GM12878 (cell line): ENCODE measurements at regions not wholly inside any gene's neighbourhood (a gene's known extent, or its start where the extent isn't known, plus 50 kb on each side); places are given as distances from the start of the nearest gene placed in this dataset.

Experiments
- ATAC-seq: fragments of 200-7000 bp; cut with Tn5 transposase; 3 replicates; pipeline ENCODE4 v1.9.1; 2020; ENCODE audit warnings: mild to moderate bottlenecking, moderate library complexity
- BruUV-seq: library from RNA; stranded (reverse); fragments of 400-500 nt; replicated peaks from 2 replicates; lab custom pipeline; 2021; lab: Mats Ljungman, UMichigan
- CTCF ChIA-PET: fragments of 300-600 bp; sonication (Branson Sonifier 250); formaldehyde crosslinking; extraction: SDS; loops from one replicate; lab custom pipeline; 2021; ENCODE audit warnings: inconsistent platforms; lab: Yijun Ruan, JAX
- POLR2A ChIA-PET: fragments of 350-600 bp; formaldehyde crosslinking; extraction: SDS; loops from one replicate; lab custom pipeline; 2021; ENCODE audit warnings: inconsistent platforms; lab: Charles Lee
- RAD21 ChIA-PET: fragments of 300-600 bp; sonication (Branson Sonifier 250); formaldehyde crosslinking; loops from one replicate; lab custom pipeline; 2023; ENCODE audit warnings: antibody characterized with exemption; ENCODE audit not compliant: unreplicated experiment; lab: Charles Lee
- SMC1A ChIA-PET: fragments of 300-600 bp; sonication (Branson Sonifier 250); formaldehyde crosslinking; loops from one replicate; lab custom pipeline; 2023; ENCODE audit not compliant: unreplicated experiment, uncharacterized antibody; lab: Charles Lee
- DNase-seq: peaks from one replicate; pipeline ENCODE4 v3.0.0-alpha.2; 2011; ENCODE audit warnings: low read depth, low spot score
- FAIRE-seq: peaks from 3 replicates; lab custom pipeline; 2011; peaks lifted over from hg19 to GRCh38; lab: Jason Lieb, UNC
- H2AFZ ChIP-seq: 2 replicates; pipeline ENCODE4 v1.6.0; 2011; ENCODE audit warnings: low read depth, low read length, control low read depth; ENCODE audit not compliant: control insufficient read depth
- H3K27ac ChIP-seq: 2 replicates; pipeline ENCODE4 v1.5.1; 2011; ENCODE audit warnings: control low read depth; ENCODE audit not compliant: control insufficient read depth, insufficient read depth
- H3K27me3 ChIP-seq, 2 experiments: replicated peaks in 1 of 2; 2 replicates each; pipeline versions ENCODE4 v1.6.0 to v1.6.1; 2011; ENCODE audit warnings: low read length in 1 of 2; ENCODE audit not compliant: control insufficient read depth in 2 of 2, insufficient read depth in 2 of 2
- H3K36me3 ChIP-seq, 2 experiments: 2 replicates each; pipeline ENCODE4 v1.5.1; 2011; ENCODE audit warnings: low read length in 1 of 2; ENCODE audit not compliant: control insufficient read depth in 2 of 2, insufficient read depth in 2 of 2
- H3K4me1 ChIP-seq: 2 replicates; pipeline ENCODE4 v1.6.1; 2011; ENCODE audit warnings: mild to moderate bottlenecking, low read length, moderate library complexity, mixed read lengths; ENCODE audit not compliant: control insufficient read depth, insufficient read depth
- H3K4me2 ChIP-seq: 2 replicates; pipeline ENCODE4 v1.6.0; 2011; ENCODE audit warnings: control low read depth; ENCODE audit not compliant: control insufficient read depth, insufficient read depth
- H3K4me3 ChIP-seq: fragments of 200-600 bp; sonication (generic); 2 replicates; pipeline ENCODE4 v1.5.1; 2016
- H3K79me2 ChIP-seq: 2 replicates; pipeline ENCODE4 v1.6.0; 2011; ENCODE audit warnings: low read length; ENCODE audit not compliant: control insufficient read depth, insufficient read depth
- H3K9ac ChIP-seq: 2 replicates; pipeline ENCODE4 v1.8.0; 2011; ENCODE audit warnings: low read length, control low read depth, mixed read lengths; ENCODE audit not compliant: control insufficient read depth, insufficient read depth
- H3K9me3 ChIP-seq: replicated peaks from 3 replicates; pipeline ENCODE4 v1.5.1; 2011; ENCODE audit warnings: mild to moderate bottlenecking, low read length; ENCODE audit not compliant: control insufficient read depth, insufficient read depth
- H4K20me1 ChIP-seq: 2 replicates; pipeline ENCODE4 v1.6.0; 2011; ENCODE audit not compliant: control insufficient read depth, insufficient read depth
- ASH2L ChIP-seq: fragments of 300-600, 200-600 bp; sonication (generic); IDR thresholded peaks from 2 replicates; pipeline ENCODE4 v1.6.1; 2017; ENCODE audit warnings: low read depth, mild to moderate bottlenecking, borderline replicate concordance
- FOXM1 ChIP-seq: IDR thresholded peaks from 2 replicates; pipeline ENCODE4 v1.6.1; 2012; ENCODE audit warnings: low read depth, mild to moderate bottlenecking, inconsistent platforms, low read length, moderate library complexity
- IKZF1 ChIP-seq: fragments of 450-650 bp; conservative IDR thresholded peaks from 2 replicates; pipeline ENCODE4 v1.6.1; 2017; ENCODE audit warnings: antibody characterized with exemption, mild to moderate bottlenecking
- IKZF2 ChIP-seq, 2 experiments: fragments of 450-650 bp; IDR thresholded peaks; 2 replicates each; pipeline ENCODE4 v1.6.1; 2017; ENCODE audit warnings: mild to moderate bottlenecking in 2 of 2, moderate library complexity in 2 of 2
- KAT2A ChIP-seq: conservative IDR thresholded peaks from 2 replicates; pipeline ENCODE4 v1.6.1; 2011; ENCODE audit warnings: low read depth, low read length; ENCODE audit not compliant: control insufficient read depth
- KLF5 ChIP-seq: fragments of 450-650 bp; IDR thresholded peaks from 2 replicates; pipeline ENCODE4 v1.6.1; 2014; ENCODE audit warnings: mild to moderate bottlenecking; ENCODE audit not compliant: partially characterized antibody
- MEF2A ChIP-seq: IDR thresholded peaks from 2 replicates; pipeline ENCODE4 v1.6.1; 2011; ENCODE audit warnings: low read depth, mild to moderate bottlenecking, low read length, moderate library complexity; ENCODE audit not compliant: insufficient read depth
- MXI1 ChIP-seq: fragments of 150-350 bp; IDR thresholded peaks from 2 replicates; pipeline ENCODE4 v1.6.1; 2011; ENCODE audit warnings: low read depth, mild to moderate bottlenecking, inconsistent platforms, low read length, improper control_type of control experiment
- MYB ChIP-seq: fragments of 150-350 bp; IDR thresholded peaks from 2 replicates; pipeline ENCODE4 v1.6.1; 2014; ENCODE audit warnings: mild to moderate bottlenecking, low read depth, low read length, borderline replicate concordance
- NFXL1 ChIP-seq: fragments of 450-650 bp; IDR thresholded peaks from 2 replicates; pipeline ENCODE4 v1.6.1; 2017; ENCODE audit warnings: antibody characterized with exemption, mild to moderate bottlenecking, borderline replicate concordance
- NRF1 ChIP-seq: conservative IDR thresholded peaks from 2 replicates; pipeline ENCODE4 v1.6.1; 2011; ENCODE audit warnings: mild to moderate bottlenecking, low read depth, low read length, improper control_type of control experiment
- RAD51 ChIP-seq: fragments of 450-650 bp; IDR thresholded peaks from 2 replicates; pipeline ENCODE4 v1.6.1; 2016; ENCODE audit warnings: moderate library complexity, mild to moderate bottlenecking, inconsistent platforms
- SMAD5 ChIP-seq: IDR thresholded peaks from 2 replicates; pipeline ENCODE4 v1.6.1; 2016; ENCODE audit warnings: antibody characterized with exemption, low read depth
- TCF7 ChIP-seq: IDR thresholded peaks from 2 replicates; pipeline ENCODE4 v1.6.1; 2014; ENCODE audit warnings: antibody characterized with exemption, borderline replicate concordance
- ZNF217 ChIP-seq: fragments of 450-650 bp; IDR thresholded peaks from 2 replicates; pipeline ENCODE4 v1.6.1; 2017; ENCODE audit warnings: antibody characterized with exemption, mild to moderate bottlenecking
- ZNF274 ChIP-seq: IDR thresholded peaks from one replicate; pipeline ENCODE4 v1.8.0; 2011; ENCODE audit not compliant: insufficient read length, insufficient read depth
- WGBS: methylation state at CpG from one replicate; pipeline ENCODE4 v1.1.6; 2016; ENCODE audit warnings: low lambda C conversion rate; ENCODE audit not compliant: insufficient replicate concordance, insufficient coverage; ENCODE audit errors: missing lambda C conversion rate; 5-methylcytosine and 5-hydroxymethylcytosine counted together
- in situ Hi-C: fragments of 300-500 bp; cut with MboI; formaldehyde crosslinking; loops from 9 replicates; pipeline ENCODE4 v1.14.3; 2018; ENCODE audit warnings: mixed read lengths
- intact Hi-C: fragments of 100-400 bp; cut with micrococcal nuclease; formaldehyde crosslinking; loops from one replicate; pipeline ENCODE4 v1.14.2; 2022; ENCODE audit not compliant: unreplicated experiment
- TF ChIP-seq, protein P1 (sequence below): IDR thresholded peaks from 2 replicates; pipeline ENCODE4 v1.6.1; 2011; ENCODE audit warnings: low read depth, low read length, improper control_type of control experiment, borderline replicate concordance
- TF ChIP-seq, protein P2 (sequence below): IDR thresholded peaks from 2 replicates; pipeline ENCODE4 v1.6.1; 2012; ENCODE audit warnings: low read depth, low read length, improper control_type of control experiment
- TF ChIP-seq, protein P3 (sequence below): fragments of 450-650 bp; IDR thresholded peaks from 2 replicates; pipeline ENCODE4 v1.6.1; 2014; ENCODE audit warnings: mild to moderate bottlenecking

DNA sequence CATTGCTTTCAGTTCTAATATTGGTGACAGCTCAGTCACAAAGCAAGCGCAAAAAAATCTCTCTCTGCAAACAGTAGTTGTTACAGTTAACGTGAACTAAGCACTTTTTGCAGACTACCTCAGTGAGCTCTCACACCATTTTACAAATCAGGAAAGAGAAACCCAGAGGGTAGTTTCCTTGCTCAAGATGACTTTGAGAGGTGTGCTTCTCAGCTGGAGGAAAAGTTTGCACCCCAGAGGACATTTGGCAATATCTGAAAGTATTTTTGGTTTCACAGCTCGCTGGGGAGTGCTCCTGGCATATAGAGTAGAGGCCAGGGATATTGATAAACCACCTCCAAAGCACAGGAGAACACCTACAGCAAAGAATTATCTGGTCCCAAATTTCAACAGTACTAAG is 741.1 kb upstream of the EEF2KMT start:
- no TSS peak for BruUV-seq
- no peak for ATAC-seq
- no peak overlapping the region for H3K27ac ChIP-seq

More for the DNA sequence above, 741.1 kb upstream of the EEF2KMT start:
- ChIA-PET RAD21 (no interaction called here), SMC1A (no interaction called here), POLR2A (no interaction called here), CTCF (no interaction called here)
- Histone ChIP-seq H3K4me1 (no peaks in the 10 kb centered on the region), H3K36me3 (no peaks in the 10 kb centered on the region), H3K9me3 (no peaks in the 10 kb centered on the region; the same call in 2 of the 3 replicates), H4K20me1 (no peaks in the 10 kb centered on the region), H3K4me3 (no peak overlapping the region), H3K4me2 (no peak overlapping the region), H2AFZ (no peak overlapping the region), H3K79me2 (no peaks in the 10 kb centered on the region), H3K9ac (no peak overlapping the region), H3K27me3 (no peaks in the 10 kb centered on the region)
- DNase-seq (no peak), FAIRE-seq (no peak)
- TF ChIP-seq KAT2A (no peak), FOXM1 (no peak), NFXL1 (no peak), MEF2A (no peak), MYB (no peak), KLF5 (no peak), RAD51 (no peak), ASH2L (no peak), IKZF2 (IDR thresholded peaks at IDR 0.05) (no peak), IKZF1 (no peak), TCF7 (no peak), ZNF274 (no peak), SMAD5 (no peak), MXI1 (no peak), NRF1 (no peak), ZNF217 (no peak)
- TF ChIP-seq, protein P1, sequence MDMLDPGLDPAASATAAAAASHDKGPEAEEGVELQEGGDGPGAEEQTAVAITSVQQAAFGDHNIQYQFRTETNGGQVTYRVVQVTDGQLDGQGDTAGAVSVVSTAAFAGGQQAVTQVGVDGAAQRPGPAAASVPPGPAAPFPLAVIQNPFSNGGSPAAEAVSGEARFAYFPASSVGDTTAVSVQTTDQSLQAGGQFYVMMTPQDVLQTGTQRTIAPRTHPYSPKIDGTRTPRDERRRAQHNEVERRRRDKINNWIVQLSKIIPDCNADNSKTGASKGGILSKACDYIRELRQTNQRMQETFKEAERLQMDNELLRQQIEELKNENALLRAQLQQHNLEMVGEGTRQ, result no peak
- TF ChIP-seq, protein P2, sequence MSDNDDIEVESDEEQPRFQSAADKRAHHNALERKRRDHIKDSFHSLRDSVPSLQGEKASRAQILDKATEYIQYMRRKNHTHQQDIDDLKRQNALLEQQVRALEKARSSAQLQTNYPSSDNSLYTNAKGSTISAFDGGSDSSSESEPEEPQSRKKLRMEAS, result no peak
- TF ChIP-seq, protein P3, sequence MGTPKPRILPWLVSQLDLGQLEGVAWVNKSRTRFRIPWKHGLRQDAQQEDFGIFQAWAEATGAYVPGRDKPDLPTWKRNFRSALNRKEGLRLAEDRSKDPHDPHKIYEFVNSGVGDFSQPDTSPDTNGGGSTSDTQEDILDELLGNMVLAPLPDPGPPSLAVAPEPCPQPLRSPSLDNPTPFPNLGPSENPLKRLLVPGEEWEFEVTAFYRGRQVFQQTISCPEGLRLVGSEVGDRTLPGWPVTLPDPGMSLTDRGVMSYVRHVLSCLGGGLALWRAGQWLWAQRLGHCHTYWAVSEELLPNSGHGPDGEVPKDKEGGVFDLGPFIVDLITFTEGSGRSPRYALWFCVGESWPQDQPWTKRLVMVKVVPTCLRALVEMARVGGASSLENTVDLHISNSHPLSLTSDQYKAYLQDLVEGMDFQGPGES, result no peak
- 30% methylated on average over 3 of the region's 3 CpGs for WGBS
- intact Hi-C loops (no loop called here), in situ Hi-C loops (no loop called here)
